GM12878 (cell line): ENCODE measurements at regions not wholly inside any gene's neighbourhood (a gene's known extent, or its start where the extent isn't known, plus 50 kb on each side); places are given as distances from the start of the nearest gene placed in this dataset.

Experiments
- ATF2 ChIP-seq: IDR thresholded peaks from 2 replicates; pipeline ENCODE4 v1.6.1; 2012; ENCODE audit warnings: low read length, inconsistent platforms
- CTCF ChIP-seq, 3 experiments: IDR thresholded peaks in 2 of 3; conservative IDR thresholded peaks in 1 of 3; 2 replicates each; pipeline ENCODE4 v1.5.1; 2011; ENCODE audit warnings: low read depth in 3 of 3, low read length in 3 of 3, mild to moderate bottlenecking in 3 of 3, control low read depth in 2 of 3, moderate library complexity in 2 of 3, inconsistent platforms in 1 of 3, mixed read lengths in 1 of 3; ENCODE audit not compliant: control insufficient read depth in 2 of 3, insufficient read depth in 1 of 3; ENCODE audit errors: extremely low read depth in 1 of 3
- EZH2 ChIP-seq: IDR thresholded peaks from 2 replicates; pipeline ENCODE4 v1.6.1; 2012; ENCODE audit warnings: low read depth, mild to moderate bottlenecking, control low read depth, inconsistent platforms, low read length, borderline replicate concordance; ENCODE audit not compliant: control insufficient read depth
- HCFC1 ChIP-seq: fragments of 150-350 bp; IDR thresholded peaks from 2 replicates; pipeline ENCODE4 v1.6.1; 2014; ENCODE audit warnings: low read length
- POLR2A ChIP-seq: IDR thresholded peaks from 2 replicates; pipeline ENCODE4 v1.6.1; 2011; ENCODE audit warnings: low read depth, mild to moderate bottlenecking, low read length
- RAD21 ChIP-seq: IDR thresholded peaks from 2 replicates; pipeline ENCODE4 v1.6.1; 2011; ENCODE audit warnings: mild to moderate bottlenecking, low read depth, low read length, moderate library complexity; ENCODE audit not compliant: insufficient read depth
- SMC3 ChIP-seq: IDR thresholded peaks from 2 replicates; pipeline ENCODE4 v1.6.1; 2011; ENCODE audit warnings: low read length, improper control_type of control experiment, borderline replicate concordance
- TARDBP ChIP-seq: IDR thresholded peaks from 2 replicates; pipeline ENCODE4 v1.6.1; 2016; ENCODE audit warnings: borderline replicate concordance
- TCF3 ChIP-seq: IDR thresholded peaks from 2 replicates; pipeline ENCODE4 v1.6.1; 2012; ENCODE audit warnings: low read depth, mild to moderate bottlenecking, low read length, borderline replicate concordance; ENCODE audit not compliant: insufficient read depth
- ZNF274 ChIP-seq: IDR thresholded peaks from one replicate; pipeline ENCODE4 v1.8.0; 2011; ENCODE audit not compliant: insufficient read length, insufficient read depth

- TF ChIP-seq TARDBP (no peak), RAD21 (no peak), HCFC1 (no peak), ATF2 (no peak), SMC3 (no peak), POLR2A (no peak), CTCF (IDR thresholded peaks at IDR 0.05 in 2 of 3, conservative IDR thresholded peaks at IDR 0.05 in 1 of 3; ENCODE audit: control insufficient read depth in 2 of 3, extremely low read depth in 1 of 3, insufficient read depth in 1 of 3, low read depth in 3 of 3, low read length in 3 of 3) (no peak), ZNF274 (no peak), TCF3 (no peak), EZH2 (no peak)
These were observed 497.8 kb upstream of the FSIP2 start for GRCh38 chr2:185240796-185241195.
